Endothelial cell of umbilical vein (primary cell): ENCODE measurements at regions not wholly inside any gene's neighbourhood (a gene's known extent, or its start where the extent isn't known, plus 50 kb on each side); places are given as distances from the start of the nearest gene placed in this dataset.

ENCODE experiments used
- BruUV-seq: library from RNA; stranded (reverse); fragments of 400-500 nt; replicated peaks from 2 replicates; lab custom pipeline; 2021; lab: Mats Ljungman, UMichigan
- CTCF ChIA-PET: fragments of 300-600, 350-600 bp; sonication (Branson Sonifier 250); formaldehyde crosslinking; loops from one replicate; lab custom pipeline; 2021; ENCODE audit warnings: antibody characterized with exemption, inconsistent platforms; lab: Charles Lee
- POLR2A ChIA-PET: fragments of 300-600, 350-600 bp; sonication (Branson Sonifier 250); formaldehyde crosslinking; loops from one replicate; lab custom pipeline; 2021; ENCODE audit warnings: antibody characterized with exemption, inconsistent platforms; lab: Charles Lee
- DNase-seq: peaks from one replicate; pipeline ENCODE4 v3.0.0-alpha.2; 2011; ENCODE audit warnings: low read depth, low spot score
- FAIRE-seq: peaks from 2 replicates; lab custom pipeline; 2011; peaks lifted over from hg19 to GRCh38; lab: Jason Lieb, UNC
- H2AFZ ChIP-seq: 2 replicates; pipeline ENCODE4 v1.6.0; 2012; ENCODE audit warnings: low read depth, low read length, control low read depth, inconsistent platforms
- H3K27ac ChIP-seq: 2 replicates; pipeline ENCODE4 v1.5.1; 2011; ENCODE audit warnings: low read depth, mild to moderate bottlenecking, control low read depth, low read length, moderate library complexity; ENCODE audit not compliant: insufficient read depth
- H3K27me3 ChIP-seq, 2 experiments: 2 replicates each; pipeline versions ENCODE4 v1.6.0 to v1.6.1; 2011; ENCODE audit warnings: low read length in 2 of 2, mixed read lengths in 1 of 2; ENCODE audit not compliant: control insufficient read depth in 2 of 2, insufficient read depth in 2 of 2
- H3K36me3 ChIP-seq, 2 experiments: 2 replicates in 1 of 2; 3 replicates in 1 of 2; pipeline ENCODE4 v1.5.1; 2011; ENCODE audit warnings: low read length in 2 of 2, mild to moderate bottlenecking in 1 of 2, moderate library complexity in 1 of 2; ENCODE audit not compliant: control insufficient read depth in 2 of 2, insufficient read depth in 2 of 2; ENCODE audit errors: extremely low read depth in 1 of 2
- H3K4me1 ChIP-seq: 3 replicates; pipeline ENCODE4 v1.5.1; 2011; ENCODE audit warnings: mild to moderate bottlenecking, low read length; ENCODE audit not compliant: control insufficient read depth, insufficient read depth; ENCODE audit errors: extremely low read depth
- H3K4me2 ChIP-seq: 2 replicates; pipeline ENCODE4 v1.6.1; 2011; ENCODE audit warnings: low read length, control low read depth, mixed read lengths; ENCODE audit not compliant: insufficient read depth
- H3K4me3 ChIP-seq, 3 experiments: fragments of 200-600 bp in 1 of 3; sonication (generic), shearing (Covaris generic) in 1 of 3; replicated peaks in 1 of 3; 2 replicates each; pipeline ENCODE4 v1.5.1; 2011 to 2016; ENCODE audit warnings: control low read depth in 3 of 3, low read length in 3 of 3, mild to moderate bottlenecking in 2 of 3, inconsistent platforms in 1 of 3, low read depth in 1 of 3, moderate library complexity in 1 of 3; ENCODE audit not compliant: insufficient read depth in 1 of 3
- H3K79me2 ChIP-seq: 2 replicates; pipeline ENCODE4 v1.6.0; 2012; ENCODE audit warnings: low read length, inconsistent platforms; ENCODE audit not compliant: control insufficient read depth, insufficient read depth
- H3K9ac ChIP-seq: replicated peaks from 2 replicates; pipeline ENCODE3; 2011; ENCODE audit warnings: low read length, control low read depth; ENCODE audit not compliant: insufficient read depth; ENCODE audit errors: extremely low read depth
- H3K9me1 ChIP-seq: replicated peaks from 3 replicates; pipeline ENCODE4 v1.6.0; 2011; ENCODE audit warnings: mild to moderate bottlenecking, low read length; ENCODE audit not compliant: control insufficient read depth, insufficient read depth; ENCODE audit errors: extremely low read depth
- H3K9me3 ChIP-seq: replicated peaks from 2 replicates; pipeline ENCODE4 v1.5.1; 2012; ENCODE audit warnings: low read length, inconsistent platforms; ENCODE audit not compliant: control insufficient read depth, insufficient read depth
- H4K20me1 ChIP-seq: replicated peaks from 2 replicates; pipeline ENCODE3; 2011; ENCODE audit warnings: mild to moderate bottlenecking, low read length; ENCODE audit not compliant: control insufficient read depth, insufficient read depth; ENCODE audit errors: extremely low read depth
- EZH2 ChIP-seq: IDR thresholded peaks from 2 replicates; pipeline ENCODE4 v1.6.1; 2012; ENCODE audit warnings: borderline replicate concordance, low read depth, mild to moderate bottlenecking, moderate library complexity, low read length, inconsistent platforms; ENCODE audit not compliant: severe bottlenecking
- FOS ChIP-seq: IDR thresholded peaks from 2 replicates; pipeline ENCODE4 v1.6.1; 2011; ENCODE audit warnings: mild to moderate bottlenecking, low read length, moderate library complexity, borderline replicate concordance; ENCODE audit not compliant: insufficient read depth
- GATA2 ChIP-seq: IDR thresholded peaks from 2 replicates; pipeline ENCODE4 v1.7.0; 2011; ENCODE audit warnings: low read depth, mild to moderate bottlenecking, moderate library complexity, mixed read lengths, low read length; ENCODE audit not compliant: insufficient read length, insufficient read depth
- JUN ChIP-seq: IDR thresholded peaks from 2 replicates; pipeline ENCODE4 v1.6.1; 2011; ENCODE audit warnings: borderline replicate concordance, low read depth; ENCODE audit not compliant: insufficient read length, insufficient read depth
- MAX ChIP-seq: IDR thresholded peaks from 2 replicates; pipeline ENCODE4 v1.6.1; 2011; ENCODE audit not compliant: insufficient read depth, insufficient read length
- MYC ChIP-seq: IDR thresholded peaks from one replicate; pipeline ENCODE4 v1.6.1; 2011; ENCODE audit warnings: mild to moderate bottlenecking, low read depth, low read length
- POLR2A ChIP-seq: IDR thresholded peaks from 2 replicates; pipeline ENCODE4 v1.6.1; 2012; ENCODE audit warnings: low read depth, mild to moderate bottlenecking, control low read depth, low read length
- POLR2AphosphoS5 ChIP-seq: IDR thresholded peaks from 2 replicates; pipeline ENCODE4 v1.6.1; 2012; ENCODE audit warnings: low read depth, mild to moderate bottlenecking, control low read depth, low read length, moderate library complexity; ENCODE audit not compliant: insufficient read depth
- dilution Hi-C: fragments of 300-500 bp; cut with MboI; formaldehyde crosslinking; loops from one replicate; pipeline ENCODE4 v1.15.0; 2019; ENCODE audit warnings: low sequenced_read_pairs; ENCODE audit not compliant: extremely low pct_ligation_motif_present
- intact Hi-C: fragments of 100-400 bp; cut with micrococcal nuclease; formaldehyde crosslinking; loops from one replicate; pipeline ENCODE4 v1.10.0; 2022
- TF ChIP-seq, protein P1 (sequence below), 2 donors: IDR thresholded peaks; 1 replicate in 1 of 2; 2 replicates in 1 of 2; pipeline ENCODE4 v1.5.1; 2011; ENCODE audit warnings: low read length in 2 of 2, mild to moderate bottlenecking in 2 of 2, moderate library complexity in 2 of 2, control low read depth in 1 of 2, inconsistent platforms in 1 of 2, low read depth in 1 of 2; ENCODE audit not compliant: insufficient read depth in 1 of 2; ENCODE audit errors: extremely low read depth in 1 of 2

DNA sequence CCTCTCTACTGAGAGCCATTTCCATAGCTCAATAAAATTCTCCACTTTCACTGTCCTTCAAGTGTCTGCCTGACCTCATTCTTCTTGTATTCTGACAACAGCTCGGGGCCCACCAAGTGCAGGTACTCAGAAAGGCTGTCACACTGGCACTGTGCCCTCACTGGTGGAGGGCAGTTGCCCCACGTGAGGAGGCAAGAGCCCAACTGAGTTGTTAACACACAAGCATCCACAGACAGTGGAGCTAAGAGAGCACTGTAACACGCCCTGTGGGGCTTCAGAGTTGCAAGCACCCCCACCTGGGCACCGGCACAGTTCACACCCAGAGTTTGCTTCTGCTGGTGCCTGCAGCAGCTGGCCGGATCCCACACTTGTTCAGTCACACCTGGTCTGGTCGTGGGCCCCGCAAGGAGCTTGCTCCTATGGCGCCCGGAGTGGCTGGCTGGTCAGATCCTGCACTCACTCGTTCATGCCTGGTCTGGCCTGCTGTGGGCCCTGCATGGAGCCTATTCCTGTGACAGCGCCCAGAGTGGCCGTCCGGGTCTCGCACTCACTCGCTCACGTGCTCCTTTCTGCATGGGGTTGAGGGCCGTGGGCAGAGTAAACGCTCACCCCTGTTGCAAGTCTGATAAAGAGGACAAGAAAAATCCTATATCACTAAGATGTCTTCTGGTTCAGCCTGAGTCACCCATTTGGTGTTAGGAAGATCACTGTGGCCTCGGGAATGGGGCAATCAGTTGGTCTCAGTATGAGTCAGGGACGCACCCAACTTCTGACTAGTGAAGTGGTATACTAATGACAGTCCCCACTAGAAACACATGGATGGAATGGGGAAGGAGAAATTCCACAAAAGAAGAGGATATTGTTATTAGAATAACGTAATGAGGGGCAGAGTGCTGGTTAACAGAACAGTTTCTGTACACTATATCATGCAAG, 87.0 kb upstream of the CCNH start:
- Histone ChIP-seq H3K9me1 (no peaks in the 10 kb centered on the region), H3K27me3 (no peaks in the 10 kb centered on the region), H4K20me1 (no peaks in the 10 kb centered on the region), H3K4me3 (no peak overlapping the region), H3K9me3 (no peaks in the 10 kb centered on the region), H3K79me2 (no peaks in the 10 kb centered on the region), H3K4me2 (no peak overlapping the region), H3K4me1 (no peaks in the 10 kb centered on the region), H3K36me3 (no peaks in the 10 kb centered on the region), H2AFZ (no peak overlapping the region), H3K9ac (no peak overlapping the region), H3K27ac (no peak overlapping the region)
- DNase-seq (no peak), FAIRE-seq (no peak)
- ChIA-PET CTCF (no interaction called here), POLR2A (no interaction called here)
- dilution Hi-C loops (no loop called here), intact Hi-C loops (no loop called here)
- BruUV-seq, result no TSS peak
- TF ChIP-seq JUN, result no peak
- TF ChIP-seq, protein P1, sequence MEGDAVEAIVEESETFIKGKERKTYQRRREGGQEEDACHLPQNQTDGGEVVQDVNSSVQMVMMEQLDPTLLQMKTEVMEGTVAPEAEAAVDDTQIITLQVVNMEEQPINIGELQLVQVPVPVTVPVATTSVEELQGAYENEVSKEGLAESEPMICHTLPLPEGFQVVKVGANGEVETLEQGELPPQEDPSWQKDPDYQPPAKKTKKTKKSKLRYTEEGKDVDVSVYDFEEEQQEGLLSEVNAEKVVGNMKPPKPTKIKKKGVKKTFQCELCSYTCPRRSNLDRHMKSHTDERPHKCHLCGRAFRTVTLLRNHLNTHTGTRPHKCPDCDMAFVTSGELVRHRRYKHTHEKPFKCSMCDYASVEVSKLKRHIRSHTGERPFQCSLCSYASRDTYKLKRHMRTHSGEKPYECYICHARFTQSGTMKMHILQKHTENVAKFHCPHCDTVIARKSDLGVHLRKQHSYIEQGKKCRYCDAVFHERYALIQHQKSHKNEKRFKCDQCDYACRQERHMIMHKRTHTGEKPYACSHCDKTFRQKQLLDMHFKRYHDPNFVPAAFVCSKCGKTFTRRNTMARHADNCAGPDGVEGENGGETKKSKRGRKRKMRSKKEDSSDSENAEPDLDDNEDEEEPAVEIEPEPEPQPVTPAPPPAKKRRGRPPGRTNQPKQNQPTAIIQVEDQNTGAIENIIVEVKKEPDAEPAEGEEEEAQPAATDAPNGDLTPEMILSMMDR (IDR thresholded peaks at IDR 0.05; ENCODE audit: extremely low read depth in 1 of 2, insufficient read depth in 1 of 2, low read depth in 1 of 2, low read length in 2 of 2), result no peak
- no peak for TF ChIP-seq MAX
- TF ChIP-seq POLR2AphosphoS5, result no peak
- TF ChIP-seq FOS, result no peak
- no peak for TF ChIP-seq POLR2A
- TF ChIP-seq EZH2, result no peak
- no peak for TF ChIP-seq MYC
- no peak for TF ChIP-seq GATA2
